K562 (cell line): ENCODE measurements at regions not wholly inside any gene's neighbourhood (a gene's known extent, or its start where the extent isn't known, plus 50 kb on each side); places are given as distances from the start of the nearest gene placed in this dataset.

ENCODE experiments used
- ATAC-seq: fragments of 200-7000 bp; cut with Tn5 transposase; 3 replicates; pipeline ENCODE4 v1.9.1; 2020; ENCODE audit warnings: moderate library complexity
- BruUV-seq: library from RNA; stranded (reverse); fragments of 400-500 nt; replicated peaks from 2 replicates; lab custom pipeline; 2021; lab: Mats Ljungman, UMichigan
- CTCF ChIA-PET: fragments of 300-600 bp; formaldehyde crosslinking; extraction: SDS; loops from one replicate; lab custom pipeline; 2021; ENCODE audit warnings: low intra/inter-chr PET ratio; lab: Yijun Ruan, JAX
- POLR2A ChIA-PET: fragments of 300-600, 350-650 bp; sonication (Branson Sonifier 250); formaldehyde crosslinking; extraction: SDS; loops from one replicate; lab custom pipeline; 2021; ENCODE audit warnings: antibody characterized with exemption, inconsistent platforms; lab: Yijun Ruan, JAX
- DNase-seq, 4 experiments: peaks; one replicate each; pipeline versions ENCODE4 v3.0.0 to v3.0.0-alpha.2; 2011 to 2018; ENCODE audit warnings: low spot score in 3 of 4, mixed read lengths in 3 of 4; ENCODE audit errors: extremely low read depth in 1 of 4
- FAIRE-seq: peaks from 2 replicates; lab custom pipeline; 2011; peaks lifted over from hg19 to GRCh38; lab: Jason Lieb, UNC
- H2AFZ ChIP-seq: 2 replicates; pipeline ENCODE4 v1.6.0; 2011; ENCODE audit warnings: low read depth, low read length, control low read depth, inconsistent platforms
- H3K27ac ChIP-seq: fragments of 200-600 bp; 3 replicates; pipeline ENCODE4 v1.8.0; 2011; ENCODE audit warnings: low read depth, mild to moderate bottlenecking, control low read depth, inconsistent platforms, low read length, moderate library complexity, mixed read lengths; ENCODE audit errors: extremely low read depth
- H3K27me3 ChIP-seq, 2 experiments: fragments of 300-600 bp in 1 of 2; 2 replicates in 1 of 2; 3 replicates in 1 of 2; pipeline versions ENCODE4 v1.6.0 to v1.8.0; 2011; ENCODE audit warnings: inconsistent platforms in 2 of 2, low read length in 2 of 2, mild to moderate bottlenecking in 1 of 2, mixed read lengths in 1 of 2, moderate library complexity in 1 of 2; ENCODE audit not compliant: control insufficient read depth in 2 of 2, insufficient read depth in 2 of 2
- H3K36me3 ChIP-seq: fragments of 300-600 bp; 3 replicates; pipeline ENCODE4 v1.8.0; 2011; ENCODE audit warnings: mild to moderate bottlenecking, low read length, inconsistent platforms; ENCODE audit not compliant: control insufficient read depth, insufficient read depth
- H3K4me1 ChIP-seq, 2 experiments: fragments of 200-600 bp in 1 of 2; replicated peaks in 1 of 2; 2 replicates in 1 of 2; 3 replicates in 1 of 2; pipeline versions ENCODE4 v1.5.1 to v1.8.0; 2011; ENCODE audit warnings: inconsistent platforms in 2 of 2, low read length in 2 of 2, mild to moderate bottlenecking in 1 of 2, mixed read lengths in 1 of 2, moderate library complexity in 1 of 2; ENCODE audit not compliant: control insufficient read depth in 2 of 2, insufficient read depth in 2 of 2
- H3K4me2 ChIP-seq: 2 replicates; pipeline ENCODE4 v1.6.1; 2011; ENCODE audit warnings: low read length, control low read depth, inconsistent platforms, mixed read lengths; ENCODE audit not compliant: insufficient read depth
- H3K4me3 ChIP-seq: fragments of 200-600 bp; sonication (generic), shearing (Covaris generic); 2 replicates; pipeline ENCODE4 v1.5.1; 2016; ENCODE audit warnings: control low read depth, inconsistent platforms
- H3K79me2 ChIP-seq: fragments of 200-600 bp; 3 replicates; pipeline ENCODE4 v1.8.0; 2011; ENCODE audit warnings: low read length, inconsistent platforms; ENCODE audit not compliant: control insufficient read depth, insufficient read depth
- H3K9ac ChIP-seq, 2 experiments: 2 replicates each; pipeline versions ENCODE4 v1.6.0 to v1.6.1; 2011; ENCODE audit warnings: low read depth in 2 of 2, low read length in 2 of 2, control low read depth in 1 of 2, inconsistent platforms in 1 of 2, mild to moderate bottlenecking in 1 of 2, mixed read lengths in 1 of 2; ENCODE audit not compliant: insufficient read depth in 1 of 2
- H3K9me1 ChIP-seq: one replicate; pipeline ENCODE4 v1.6.0; 2011; ENCODE audit warnings: inconsistent platforms, mild to moderate bottlenecking, low read length, moderate library complexity; ENCODE audit not compliant: control insufficient read depth, insufficient read depth
- H3K9me3 ChIP-seq: replicated peaks from 2 replicates; pipeline ENCODE4 v1.5.1; 2011; ENCODE audit warnings: low read depth, low read length, inconsistent platforms; ENCODE audit not compliant: control insufficient read depth, insufficient read depth
- H4K20me1 ChIP-seq: replicated peaks from 2 replicates; pipeline ENCODE4 v1.6.1; 2011; ENCODE audit warnings: low read length, inconsistent platforms, mixed read lengths; ENCODE audit not compliant: control insufficient read depth, insufficient read depth
- CEBPG ChIP-seq, 3 experiments: fragments of 200-800 bp in 1 of 3; sonication (Bioruptor generic) in 1 of 3; sonication (generic) in 1 of 3; formaldehyde crosslinking in 1 of 3; IDR thresholded peaks in 2 of 3; conservative IDR thresholded peaks in 1 of 3; 2 replicates each; pipeline versions ENCODE4 v1.6.1 to v1.8.0; 2016 to 2022; ENCODE audit warnings: missing compliant biosample characterization in 2 of 3, missing genetic modification characterization in 2 of 3, mild to moderate bottlenecking in 1 of 3, missing genetic modification reagents in 1 of 3
- JUND ChIP-seq, 2 experiments: IDR thresholded peaks; 2 replicates in 1 of 2; 3 replicates in 1 of 2; pipeline ENCODE4 v1.6.1; 2011; ENCODE audit warnings: borderline replicate concordance in 2 of 2, low read depth in 2 of 2, low read length in 2 of 2, improper control_type of control experiment in 1 of 2, missing biosample characterization in 1 of 2, missing genetic modification characterization in 1 of 2, missing genetic modification reagents in 1 of 2
- LARP7 ChIP-seq: fragments of 450-650 bp; IDR thresholded peaks from 2 replicates; pipeline ENCODE4 v1.6.1; 2016
- NR3C1 ChIP-seq: sonication (generic); formaldehyde crosslinking; IDR thresholded peaks from 2 replicates; pipeline ENCODE4 v1.8.1; 2022; ENCODE audit warnings: missing genetic modification reagents
- POLR2G ChIP-seq: fragments of 200-400 bp; formaldehyde crosslinking; IDR thresholded peaks from 2 replicates; pipeline ENCODE4 v1.6.1; 2017; ENCODE audit warnings: low read depth, mild to moderate bottlenecking, antibody characterized with exemption, low read length, moderate library complexity
- SOX6 ChIP-seq: fragments of 450-650 bp; IDR thresholded peaks from 2 replicates; pipeline ENCODE4 v1.6.1; 2014; ENCODE audit warnings: mild to moderate bottlenecking
- TEAD2 ChIP-seq: fragments of 450-650 bp; IDR thresholded peaks from 2 replicates; pipeline ENCODE4 v1.6.1; 2016; ENCODE audit warnings: missing genetic modification characterization, control low read depth, missing compliant biosample characterization
- TGIF2 ChIP-seq: sonication (generic); formaldehyde crosslinking; IDR thresholded peaks from 2 replicates; pipeline ENCODE4 v1.8.1; 2022; ENCODE audit warnings: mild to moderate bottlenecking, missing genetic modification reagents, moderate library complexity
- ZNF134 ChIP-seq: fragments of 250-450 bp; sonication (Bioruptor Pico); conservative IDR thresholded peaks from 2 replicates; pipeline ENCODE4 v1.4.0; 2020
- ZNF232 ChIP-seq: sonication (generic); formaldehyde crosslinking; IDR thresholded peaks from 2 replicates; pipeline ENCODE4 v1.8.0; 2022; ENCODE audit warnings: mild to moderate bottlenecking, missing genetic modification reagents
- ZNF507 ChIP-seq: conservative IDR thresholded peaks from 2 replicates; pipeline ENCODE4 v1.6.1; 2017; ENCODE audit warnings: missing genetic modification characterization, missing compliant biosample characterization
- WGBS: fragments of 100-300 bp; shearing (Covaris generic); methylation state at CpG from one replicate; pipeline ENCODE4 v1.1.6; 2016; ENCODE audit warnings: low coverage, mixed read lengths; ENCODE audit not compliant: insufficient coverage; ENCODE audit errors: missing lambda C conversion rate; 5-methylcytosine and 5-hydroxymethylcytosine counted together
- in situ Hi-C: fragments of 300-500 bp; cut with MboI; formaldehyde crosslinking; loops from 4 replicates; pipeline ENCODE4 v1.15.0; 2018; ENCODE audit warnings: inconsistent platforms, mixed read lengths
- intact Hi-C: fragments of 100-400 bp; cut with micrococcal nuclease; formaldehyde crosslinking; loops from 2 replicates; pipeline ENCODE4 v1.14.2; 2022
- TF ChIP-seq, protein P1 (sequence below), 2 experiments: fragments of 450-650 bp in 1 of 2; sonication (generic) in 1 of 2; formaldehyde crosslinking in 1 of 2; IDR thresholded peaks in 1 of 2; conservative IDR thresholded peaks in 1 of 2; 2 replicates each; pipeline versions ENCODE4 v1.6.1 to v1.8.1; 2016 to 2023; ENCODE audit warnings: mild to moderate bottlenecking in 2 of 2, moderate library complexity in 2 of 2, inconsistent platforms in 1 of 2, missing genetic modification reagents in 1 of 2
- TF ChIP-seq, protein P2 (sequence below): fragments of 250-450 bp; sonication (Bioruptor Pico); IDR thresholded peaks from 2 replicates; pipeline ENCODE4 v1.5.0; 2020; ENCODE audit warnings: mild to moderate bottlenecking
- TF ChIP-seq, protein P3 (sequence below), 2 experiments: fragments of 450-650 bp; IDR thresholded peaks; 2 replicates each; pipeline ENCODE4 v1.6.1; 2016
- TF ChIP-seq, protein P4 (sequence below): fragments of 450-650 bp; formaldehyde crosslinking; IDR thresholded peaks from 2 replicates; pipeline ENCODE4 v1.4.0; 2022; ENCODE audit warnings: missing genetic modification characterization
- TF ChIP-seq, protein P5 (sequence below): sonication (generic); formaldehyde crosslinking; IDR thresholded peaks from 2 replicates; pipeline ENCODE4 v1.9.0; 2022; ENCODE audit warnings: mild to moderate bottlenecking, missing genetic modification reagents

DNA sequence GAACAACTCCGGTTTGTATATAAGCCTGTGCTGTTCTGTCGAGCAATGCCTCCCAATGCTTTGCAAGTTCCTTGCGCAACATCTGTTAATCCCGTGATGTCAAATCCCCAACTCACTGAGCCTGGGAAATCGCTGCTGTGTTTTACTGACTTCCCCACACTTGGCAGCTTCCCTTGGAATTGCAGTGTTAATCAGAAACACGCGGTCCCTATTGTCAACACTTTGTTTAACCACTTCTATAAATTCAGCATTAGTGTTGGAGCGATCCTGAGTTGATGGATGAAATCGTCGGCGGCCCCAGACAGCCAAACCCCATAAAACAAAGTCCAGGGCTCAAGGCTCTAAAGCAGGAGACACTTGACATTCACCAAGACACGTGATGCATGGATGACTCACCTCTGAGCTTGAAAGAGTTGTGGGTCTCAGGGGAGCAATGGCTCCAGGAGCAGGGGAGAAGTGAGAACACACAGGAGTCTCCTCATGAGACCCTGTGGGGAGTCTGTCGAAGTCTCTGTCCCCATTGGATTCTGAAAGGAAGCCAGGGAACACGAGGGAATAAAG is 555.3 kb downstream of the MIAT start:
- H2AFZ ChIP-seq: no peak overlapping the region
- no peaks in the 10 kb centered on the region for H3K9me1 ChIP-seq
- FAIRE-seq: no peak
- H3K27ac ChIP-seq: no peak overlapping the region
- 5% methylated on average over 10 of the region's 14 CpGs for WGBS
- H4K20me1 ChIP-seq: no peaks in the 10 kb centered on the region; the same call in 1 of the 2 replicates
- no peaks in the 10 kb centered on the region for H3K9me3 ChIP-seq
- no peak overlapping the region for H3K4me2 ChIP-seq
- H3K36me3 ChIP-seq: no peaks in the 10 kb centered on the region
- no peak for ATAC-seq
- no peak overlapping the region for H3K9ac ChIP-seq
- H3K4me1 ChIP-seq: no peaks in the 10 kb centered on the region
- peaks cover 0 to 8% of the 10 kb centered on the region in 2 experiments; a peak in 1 of 5 replicates for H3K27me3 ChIP-seq
- H3K4me3 ChIP-seq: no peak overlapping the region
- in situ Hi-C loops: no loop called here
- intact Hi-C loops: no loop called here
- POLR2A ChIA-PET: no interaction called here
- H3K79me2 ChIP-seq: no peaks in the 10 kb centered on the region
- BruUV-seq: no TSS peak
- DNase-seq: peak in 1 of 4 experiments; percentile 3
- CTCF ChIA-PET: no interaction called here
- TF ChIP-seq, protein P1, sequence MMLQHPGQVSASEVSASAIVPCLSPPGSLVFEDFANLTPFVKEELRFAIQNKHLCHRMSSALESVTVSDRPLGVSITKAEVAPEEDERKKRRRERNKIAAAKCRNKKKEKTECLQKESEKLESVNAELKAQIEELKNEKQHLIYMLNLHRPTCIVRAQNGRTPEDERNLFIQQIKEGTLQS (IDR thresholded peaks at IDR 0.05): peak; percentile 64
- TF ChIP-seq, protein P1 (CRISPR knock-in tag; conservative IDR thresholded peaks at IDR 0.05): no peak
- TF ChIP-seq TEAD2 (tag) (no peak), JUND (IDR thresholded peaks at IDR 0.05; ENCODE audit: borderline replicate concordance, low read depth, low read length) (peak; percentile 59; the same call in 1 of the 2 replicates), JUND (tag; IDR thresholded peaks at IDR 0.05; ENCODE audit: borderline replicate concordance, low read depth, low read length) (peak; percentile 34; the same call in 1 of the 3 replicates), ZNF507 (tag) (no peak), NR3C1 (CRISPR knock-in tag) (no peak), ZNF232 (CRISPR knock-in tag) (no peak), LARP7 (no peak), POLR2G (no peak), CEBPG (CRISPR knock-in tag; IDR thresholded peaks at IDR 0.05) (no peak), CEBPG (tag; conservative IDR thresholded peaks at IDR 0.05 in 1 of 2, IDR thresholded peaks at IDR 0.05 in 1 of 2) (peak; percentile 77 to 80), TGIF2 (CRISPR knock-in tag) (no peak), ZNF134 (CRISPR knock-in tag) (no peak), SOX6 (no peak)
- TF ChIP-seq, protein P2, sequence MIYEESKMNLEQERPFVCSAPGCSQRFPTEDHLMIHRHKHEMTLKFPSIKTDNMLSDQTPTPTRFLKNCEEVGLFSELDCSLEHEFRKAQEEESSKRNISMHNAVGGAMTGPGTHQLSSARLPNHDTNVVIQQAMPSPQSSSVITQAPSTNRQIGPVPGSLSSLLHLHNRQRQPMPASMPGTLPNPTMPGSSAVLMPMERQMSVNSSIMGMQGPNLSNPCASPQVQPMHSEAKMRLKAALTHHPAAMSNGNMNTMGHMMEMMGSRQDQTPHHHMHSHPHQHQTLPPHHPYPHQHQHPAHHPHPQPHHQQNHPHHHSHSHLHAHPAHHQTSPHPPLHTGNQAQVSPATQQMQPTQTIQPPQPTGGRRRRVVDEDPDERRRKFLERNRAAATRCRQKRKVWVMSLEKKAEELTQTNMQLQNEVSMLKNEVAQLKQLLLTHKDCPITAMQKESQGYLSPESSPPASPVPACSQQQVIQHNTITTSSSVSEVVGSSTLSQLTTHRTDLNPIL (CRISPR knock-in tag): no peak
- TF ChIP-seq, protein P3, sequence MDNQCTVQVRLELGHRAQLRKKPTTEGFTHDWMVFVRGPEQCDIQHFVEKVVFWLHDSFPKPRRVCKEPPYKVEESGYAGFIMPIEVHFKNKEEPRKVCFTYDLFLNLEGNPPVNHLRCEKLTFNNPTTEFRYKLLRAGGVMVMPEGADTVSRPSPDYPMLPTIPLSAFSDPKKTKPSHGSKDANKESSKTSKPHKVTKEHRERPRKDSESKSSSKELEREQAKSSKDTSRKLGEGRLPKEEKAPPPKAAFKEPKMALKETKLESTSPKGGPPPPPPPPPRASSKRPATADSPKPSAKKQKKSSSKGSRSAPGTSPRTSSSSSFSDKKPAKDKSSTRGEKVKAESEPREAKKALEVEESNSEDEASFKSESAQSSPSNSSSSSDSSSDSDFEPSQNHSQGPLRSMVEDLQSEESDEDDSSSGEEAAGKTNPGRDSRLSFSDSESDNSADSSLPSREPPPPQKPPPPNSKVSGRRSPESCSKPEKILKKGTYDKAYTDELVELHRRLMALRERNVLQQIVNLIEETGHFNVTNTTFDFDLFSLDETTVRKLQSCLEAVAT (IDR thresholded peaks at IDR 0.05): no peak
- TF ChIP-seq, protein P4, sequence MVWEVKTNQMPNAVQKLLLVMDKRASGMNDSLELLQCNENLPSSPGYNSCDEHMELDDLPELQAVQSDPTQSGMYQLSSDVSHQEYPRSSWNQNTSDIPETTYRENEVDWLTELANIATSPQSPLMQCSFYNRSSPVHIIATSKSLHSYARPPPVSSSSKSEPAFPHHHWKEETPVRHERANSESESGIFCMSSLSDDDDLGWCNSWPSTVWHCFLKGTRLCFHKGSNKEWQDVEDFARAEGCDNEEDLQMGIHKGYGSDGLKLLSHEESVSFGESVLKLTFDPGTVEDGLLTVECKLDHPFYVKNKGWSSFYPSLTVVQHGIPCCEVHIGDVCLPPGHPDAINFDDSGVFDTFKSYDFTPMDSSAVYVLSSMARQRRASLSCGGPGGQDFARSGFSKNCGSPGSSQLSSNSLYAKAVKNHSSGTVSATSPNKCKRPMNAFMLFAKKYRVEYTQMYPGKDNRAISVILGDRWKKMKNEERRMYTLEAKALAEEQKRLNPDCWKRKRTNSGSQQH (CRISPR knock-in tag): no peak
- TF ChIP-seq, protein P5, sequence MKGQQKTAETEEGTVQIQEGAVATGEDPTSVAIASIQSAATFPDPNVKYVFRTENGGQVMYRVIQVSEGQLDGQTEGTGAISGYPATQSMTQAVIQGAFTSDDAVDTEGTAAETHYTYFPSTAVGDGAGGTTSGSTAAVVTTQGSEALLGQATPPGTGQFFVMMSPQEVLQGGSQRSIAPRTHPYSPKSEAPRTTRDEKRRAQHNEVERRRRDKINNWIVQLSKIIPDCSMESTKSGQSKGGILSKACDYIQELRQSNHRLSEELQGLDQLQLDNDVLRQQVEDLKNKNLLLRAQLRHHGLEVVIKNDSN (CRISPR knock-in tag): peak; percentile 20; the same call in 1 of the 2 replicates
